NCI-H345 treated with DMSO at 0.1 percent for 48 hours (cell line): ENCODE measurements at regions not wholly inside any gene's neighbourhood (a gene's known extent, or its start where the extent isn't known, plus 50 kb on each side); places are given as distances from the start of the nearest gene placed in this dataset.
"Not testable (repeated sequence)": the region's sequence is repeated elsewhere in the genome, so short reads cannot be mapped to it uniquely, and the experiment has no call there.

Experiments
- DNase-seq: peaks from one replicate; lab custom pipeline; 2025; ENCODE audit not compliant: unreplicated experiment; lab: John Stamatoyannopoulos, UW

DNA sequence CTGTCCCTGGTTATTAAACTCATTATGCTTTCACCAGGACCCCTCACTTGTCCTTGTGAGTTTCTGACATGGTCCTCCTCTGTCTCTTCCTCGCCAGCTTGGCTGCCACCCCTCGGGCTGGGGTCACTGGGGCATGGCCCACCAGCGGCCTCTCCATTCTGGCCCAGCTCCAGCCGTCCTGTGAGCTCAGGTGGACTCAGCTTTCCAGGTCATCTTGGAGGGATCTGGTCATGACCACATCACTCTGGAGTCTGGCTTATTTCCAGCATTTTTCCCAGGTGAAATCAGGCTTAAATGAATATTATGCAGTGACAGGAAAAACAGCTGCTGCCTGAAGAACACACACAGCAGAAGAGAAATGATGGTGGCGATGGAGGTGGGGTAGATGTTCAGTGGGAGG is 224.5 kb downstream of the ADAMTS15 start:
- no peak for DNase-seq

DNA sequence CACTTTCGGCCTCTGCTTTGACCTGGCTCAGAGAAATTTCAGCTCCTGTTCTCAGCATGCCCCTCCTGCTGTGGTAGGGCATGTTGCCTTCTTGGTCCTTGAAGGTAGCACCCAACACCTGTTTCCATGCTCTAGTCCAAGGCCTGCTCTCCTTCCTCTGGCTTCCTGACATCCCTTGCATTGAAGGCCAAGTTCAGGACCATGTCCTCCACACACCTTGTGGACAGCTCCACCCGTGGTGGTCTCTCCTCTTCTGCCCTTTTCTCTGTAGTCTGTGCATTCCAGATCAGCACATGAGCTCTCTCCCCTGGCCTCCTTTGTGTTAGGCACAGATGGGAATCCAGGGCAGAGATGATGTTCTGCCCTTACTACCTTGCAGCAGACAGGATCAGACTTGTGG is 225.3 kb downstream of the ADAMTS15 start:
- no peak for DNase-seq

DNA sequence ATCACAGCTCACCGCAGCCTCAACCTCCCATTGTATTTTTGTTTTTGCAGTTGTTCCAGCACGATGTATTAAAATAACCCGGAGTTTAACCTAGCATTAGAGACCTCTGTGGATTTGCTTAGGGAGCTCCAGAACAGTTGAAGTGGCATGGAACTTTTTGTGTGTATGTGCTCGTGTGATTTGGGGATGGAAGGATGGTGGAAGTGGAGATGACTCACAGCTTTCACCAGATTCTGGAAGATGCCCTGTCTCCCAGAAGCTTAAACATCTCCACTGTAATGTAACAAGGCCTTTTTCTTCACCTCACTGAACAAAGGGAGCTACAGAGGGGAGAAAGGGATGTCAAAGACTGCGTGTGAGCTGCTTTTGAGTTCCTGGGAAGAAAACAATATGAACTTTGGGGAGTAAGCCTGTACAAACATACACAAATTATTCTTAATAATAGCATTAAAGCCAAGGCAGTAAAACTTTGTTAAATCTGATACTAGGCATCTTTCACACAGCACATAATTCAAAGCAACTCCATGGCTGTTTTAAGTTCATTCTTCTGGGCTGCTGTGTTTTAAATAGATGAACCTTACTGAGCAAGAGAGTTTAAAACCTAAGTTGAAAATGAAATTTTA is 226.4 kb downstream of the ADAMTS15 start:
- no peak for DNase-seq

DNA sequence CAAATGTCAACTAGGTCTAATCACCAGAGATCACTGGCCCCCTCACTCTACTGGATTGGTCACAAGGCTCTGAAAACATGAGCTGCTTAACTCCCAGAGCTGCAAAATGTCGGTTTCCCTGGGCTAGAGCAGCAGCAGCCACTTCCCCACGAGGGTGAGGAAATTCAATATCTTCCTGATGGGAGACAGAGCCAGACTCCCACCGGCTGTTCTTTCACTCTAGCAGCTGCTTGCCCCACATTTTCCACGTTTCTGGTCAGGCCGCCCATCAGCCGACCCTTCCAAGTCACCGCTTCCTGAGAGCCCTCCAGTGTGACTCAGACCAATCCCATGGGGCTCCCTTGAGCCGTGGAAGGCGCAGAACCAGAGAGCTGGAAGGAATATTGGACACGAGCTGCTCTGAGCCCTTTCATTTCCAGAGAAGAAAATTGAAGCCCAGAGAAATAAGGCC is 227.0 kb downstream of the ADAMTS15 start:
- DNase-seq = no peak

DNA sequence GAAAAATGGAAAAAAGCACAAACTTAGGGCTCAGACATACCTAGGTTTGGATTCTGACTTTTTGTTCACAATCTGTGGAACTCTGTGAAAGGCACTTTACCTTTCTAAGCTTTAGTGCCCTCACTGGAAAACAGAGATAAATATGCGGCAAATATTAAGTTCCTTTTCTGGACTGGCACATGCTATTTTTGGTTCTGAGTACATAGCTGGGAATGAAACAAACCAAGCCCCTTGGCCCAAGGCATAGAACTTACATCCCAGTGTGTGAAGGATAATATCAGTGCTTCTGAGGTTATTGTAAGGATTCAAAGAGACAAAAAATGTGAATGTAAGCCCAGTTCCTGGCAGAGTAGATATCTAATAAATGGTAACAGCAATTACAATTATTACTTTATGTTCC is 227.5 kb downstream of the ADAMTS15 start:
- no peak for DNase-seq

DNA sequence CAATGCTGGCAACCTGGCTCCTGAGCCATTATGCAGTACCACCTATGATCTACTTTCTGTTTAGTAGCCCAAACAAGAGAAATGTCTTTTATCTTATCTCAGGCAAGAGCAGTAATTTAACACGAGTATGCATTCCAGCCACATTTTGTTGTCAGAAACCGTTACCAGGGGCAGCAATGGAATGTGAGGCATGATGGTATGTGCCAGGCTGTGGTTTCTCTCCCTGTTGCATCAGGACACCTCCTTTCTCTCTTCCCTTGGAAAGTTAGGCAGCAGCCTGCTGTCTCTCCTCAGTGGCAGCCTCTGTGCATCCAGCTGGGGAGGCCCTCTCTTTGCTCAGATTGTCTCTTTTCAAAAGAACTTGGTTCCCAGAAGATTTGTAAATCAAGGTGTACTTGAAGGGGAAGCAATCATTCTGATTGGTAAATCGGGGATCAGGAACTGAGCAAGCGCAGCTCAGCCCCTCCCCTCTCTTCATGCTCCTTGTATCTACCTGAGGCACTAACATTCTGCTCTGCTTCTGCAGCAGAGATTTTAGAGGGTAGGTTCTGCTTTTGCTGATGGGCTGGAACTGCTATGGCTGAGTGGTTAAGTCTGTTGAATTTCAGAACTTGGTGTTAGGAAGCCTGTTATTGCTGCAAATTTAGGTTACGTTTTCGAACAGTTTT is 229.2 kb downstream of the ADAMTS15 start:
- DNase-seq = no peak

DNA sequence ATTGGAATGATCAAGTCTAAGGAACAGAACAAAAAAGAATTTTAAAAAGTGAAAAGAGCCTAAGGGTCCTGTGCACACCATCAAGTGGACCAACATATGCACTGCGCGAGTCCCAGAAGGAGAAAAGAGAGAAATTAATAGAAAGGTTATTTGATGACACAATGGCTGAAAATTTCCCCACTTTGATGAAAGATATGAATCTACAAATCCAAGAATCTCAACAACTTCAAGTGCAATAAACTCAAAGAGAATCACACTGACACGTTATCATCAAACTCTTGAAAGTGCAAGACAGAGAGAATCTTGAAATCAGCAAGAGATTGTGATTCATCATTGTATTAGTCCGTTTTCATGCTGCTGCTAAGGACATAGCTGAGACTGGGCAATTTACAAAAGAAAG is 230.8 kb downstream of the ADAMTS15 start:
- DNase-seq = no peak

DNA sequence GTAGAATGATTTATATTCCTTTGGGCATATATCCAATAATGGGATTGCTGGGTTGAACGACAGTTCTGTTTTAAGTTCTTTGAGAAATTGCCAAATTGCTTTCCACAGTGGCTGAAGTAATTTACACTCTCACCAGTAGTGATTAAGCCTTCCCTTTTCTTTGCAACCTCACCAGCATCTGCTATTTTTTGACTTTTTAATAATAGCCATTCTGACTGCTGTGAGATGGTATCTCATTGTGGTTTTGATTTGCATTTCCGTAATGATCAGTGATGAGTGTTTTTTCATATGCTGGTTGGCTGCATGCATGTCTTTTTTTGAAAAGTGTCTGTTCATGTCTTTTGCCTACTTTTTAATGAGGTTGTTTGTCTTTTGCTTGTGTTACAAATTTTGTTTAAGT is 233.8 kb downstream of the SNX19 start:
- not testable (repeated sequence) for DNase-seq

DNA sequence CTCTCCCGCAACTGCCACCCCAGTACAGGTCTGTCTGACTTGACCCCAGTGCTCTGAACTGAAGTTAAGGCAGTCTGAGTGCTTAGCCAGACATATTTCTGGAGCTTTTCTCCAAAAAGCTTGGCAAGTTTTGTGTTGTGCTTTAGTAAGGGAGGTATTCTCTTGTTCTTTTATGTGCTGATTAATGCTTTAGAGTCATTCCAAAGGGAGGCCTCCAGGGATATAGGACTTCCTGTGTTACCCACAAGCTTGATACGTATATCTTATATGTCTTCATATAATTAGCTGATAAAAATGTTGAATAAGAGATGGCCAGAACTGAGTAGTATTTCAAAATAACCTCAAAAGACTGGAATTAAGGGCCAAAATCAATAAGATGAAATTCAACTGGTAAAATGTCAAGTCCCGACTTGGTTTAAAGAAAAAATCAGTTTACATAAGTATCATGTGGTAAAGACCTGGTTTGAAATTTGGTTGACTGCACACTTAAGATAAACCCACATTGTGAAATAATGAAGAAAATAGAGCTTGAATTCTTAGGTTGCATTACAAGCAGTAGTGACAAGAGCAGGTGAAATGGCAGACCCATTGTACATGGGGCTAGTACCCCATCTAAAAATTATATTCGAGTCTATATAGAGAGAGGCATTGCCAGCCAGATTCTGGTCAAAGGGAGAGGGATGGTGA is 226.9 kb downstream of the SNX19 start:
- DNase-seq = no peak

DNA sequence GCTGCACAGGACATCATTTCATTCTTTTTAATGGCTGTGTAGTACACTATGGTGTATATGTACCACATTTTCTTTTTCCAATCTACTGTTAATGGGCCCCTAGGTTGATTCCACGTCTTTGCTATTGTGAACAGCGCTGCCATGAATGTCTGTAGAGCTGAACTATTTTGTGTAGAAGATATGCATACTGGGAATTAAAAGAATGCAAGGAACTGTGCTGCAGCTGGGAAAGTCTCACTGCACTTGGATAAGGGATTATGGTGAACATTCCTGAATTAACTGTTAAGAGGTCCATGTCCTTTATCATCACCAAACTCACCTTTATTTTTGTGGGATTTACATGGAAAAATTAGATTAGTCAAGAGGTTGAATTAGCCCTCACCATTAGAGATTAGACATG is 224.7 kb downstream of the SNX19 start:
- DNase-seq = no peak

DNA sequence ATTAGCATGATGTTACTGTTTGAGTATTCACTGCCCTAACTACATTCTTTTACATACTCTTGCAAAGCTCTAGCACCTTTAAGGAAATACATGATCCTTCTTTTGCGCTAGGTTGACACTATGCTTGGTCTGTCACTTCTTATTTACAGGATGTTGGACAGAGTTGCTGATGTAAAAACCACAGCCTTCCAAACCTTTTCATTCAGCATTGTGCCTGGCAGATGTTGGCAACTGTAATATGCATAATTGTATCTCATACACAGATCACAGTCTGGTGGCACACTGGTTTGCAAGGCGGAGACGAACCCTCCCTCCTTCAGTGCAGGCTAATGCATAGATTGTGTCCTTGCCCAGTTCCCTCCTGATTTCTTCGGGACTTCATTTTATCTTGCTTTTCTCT is 224.1 kb downstream of the SNX19 start:
- DNase-seq = no peak

DNA sequence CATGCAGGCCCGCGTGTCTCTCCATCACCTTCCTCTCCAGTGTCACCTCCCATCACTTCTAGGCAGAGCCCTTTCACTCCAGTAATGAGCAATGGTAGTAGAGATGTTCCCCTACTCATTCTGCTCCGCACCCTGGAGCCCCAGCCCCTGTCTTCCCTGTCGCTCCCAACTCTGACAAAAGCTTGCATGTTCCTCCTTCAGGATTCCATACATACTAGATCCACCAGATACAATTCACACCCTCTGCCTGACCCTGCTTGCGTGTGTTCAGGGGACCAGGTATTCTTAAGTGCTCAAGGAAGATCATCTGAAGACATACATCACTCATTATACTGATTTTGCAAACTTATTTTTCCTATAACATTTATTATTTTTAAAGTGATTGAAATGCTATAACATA is 222.7 kb downstream of the SNX19 start:
- DNase-seq = no peak

DNA sequence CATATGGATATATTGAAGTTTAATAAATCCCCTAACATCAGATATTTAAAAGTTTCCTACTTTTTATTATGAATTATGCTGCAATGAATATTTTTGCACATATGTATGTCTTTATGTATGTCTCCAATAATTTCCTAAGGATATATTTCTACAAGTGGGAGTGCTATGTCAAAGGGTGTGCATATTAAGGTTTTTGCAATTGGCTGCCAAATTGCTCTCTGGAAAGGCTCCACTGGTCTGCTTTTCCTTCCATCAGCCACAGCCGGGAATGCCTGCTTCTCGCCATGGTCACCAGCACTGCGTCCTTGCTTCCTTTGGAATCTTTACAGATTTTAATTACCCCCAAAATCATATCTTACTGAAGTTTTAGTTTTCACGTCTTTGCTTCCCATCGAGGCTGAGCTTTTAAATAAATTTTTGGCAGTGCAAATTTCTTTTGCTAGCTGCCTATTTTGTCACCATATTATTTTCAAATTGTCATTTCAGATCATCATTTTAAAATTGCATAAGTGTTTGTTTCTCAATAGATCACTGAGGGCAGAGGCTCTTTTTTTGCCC is 221.7 kb downstream of the SNX19 start:
- DNase-seq = no peak

DNA sequence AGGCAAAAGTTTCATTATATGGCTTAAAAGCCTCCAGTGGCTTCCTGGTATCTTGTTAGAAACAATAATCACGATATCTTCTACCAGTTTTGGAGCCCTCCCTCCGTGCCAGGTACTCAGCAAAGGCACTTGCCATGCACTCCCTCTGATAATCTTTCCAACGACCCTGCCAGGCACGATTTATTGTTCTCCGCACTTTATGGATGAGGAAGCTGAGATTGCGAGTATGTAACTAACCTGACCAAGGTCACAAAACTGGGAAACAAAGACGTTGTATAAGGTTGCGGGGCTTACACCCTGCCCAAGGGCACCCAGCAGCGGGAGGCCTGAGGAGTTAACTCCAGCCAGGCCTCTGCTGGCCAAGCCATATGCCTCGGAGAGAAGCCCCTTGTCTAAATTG is 218.1 kb downstream of the SNX19 start:
- DNase-seq = no peak

DNA sequence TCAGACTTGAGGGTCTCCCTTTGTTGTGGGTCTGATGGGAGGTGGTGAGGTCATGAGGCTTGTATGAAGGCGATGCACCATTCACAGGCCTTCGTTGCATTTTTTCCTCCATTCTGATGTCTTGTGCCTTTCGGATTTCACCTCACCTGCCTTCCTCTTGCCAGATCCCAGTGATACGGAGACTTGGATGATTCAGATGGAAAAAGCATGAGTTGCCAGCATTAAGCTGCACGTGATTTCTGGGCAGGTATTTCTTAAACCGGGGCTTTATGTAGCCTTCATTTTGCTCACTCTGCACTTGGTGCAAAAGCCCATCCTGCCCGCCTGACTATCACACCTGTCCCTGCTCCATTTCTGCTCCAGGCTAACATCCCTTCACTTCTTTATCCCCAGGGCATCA is 216.7 kb downstream of the SNX19 start:
- no peak for DNase-seq

DNA sequence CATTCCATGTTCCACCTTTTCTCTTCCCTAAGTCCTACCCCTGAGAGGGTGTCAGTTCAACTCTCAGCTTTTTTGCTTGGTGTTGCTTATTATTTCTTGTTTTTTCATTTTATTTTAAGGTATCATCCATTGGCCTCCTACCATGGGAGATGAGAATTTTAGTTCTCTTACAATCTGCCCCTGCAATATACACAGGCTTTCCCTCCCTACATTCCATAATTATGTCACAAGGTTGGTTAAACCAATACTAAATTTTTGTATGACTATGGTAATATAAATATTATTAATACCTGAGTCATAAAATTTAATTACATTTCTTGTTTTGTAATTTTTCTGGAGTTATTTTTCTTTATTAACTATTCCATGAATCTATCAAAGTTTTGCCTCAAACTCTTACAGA is 216.2 kb downstream of the SNX19 start:
- DNase-seq = no peak

DNA sequence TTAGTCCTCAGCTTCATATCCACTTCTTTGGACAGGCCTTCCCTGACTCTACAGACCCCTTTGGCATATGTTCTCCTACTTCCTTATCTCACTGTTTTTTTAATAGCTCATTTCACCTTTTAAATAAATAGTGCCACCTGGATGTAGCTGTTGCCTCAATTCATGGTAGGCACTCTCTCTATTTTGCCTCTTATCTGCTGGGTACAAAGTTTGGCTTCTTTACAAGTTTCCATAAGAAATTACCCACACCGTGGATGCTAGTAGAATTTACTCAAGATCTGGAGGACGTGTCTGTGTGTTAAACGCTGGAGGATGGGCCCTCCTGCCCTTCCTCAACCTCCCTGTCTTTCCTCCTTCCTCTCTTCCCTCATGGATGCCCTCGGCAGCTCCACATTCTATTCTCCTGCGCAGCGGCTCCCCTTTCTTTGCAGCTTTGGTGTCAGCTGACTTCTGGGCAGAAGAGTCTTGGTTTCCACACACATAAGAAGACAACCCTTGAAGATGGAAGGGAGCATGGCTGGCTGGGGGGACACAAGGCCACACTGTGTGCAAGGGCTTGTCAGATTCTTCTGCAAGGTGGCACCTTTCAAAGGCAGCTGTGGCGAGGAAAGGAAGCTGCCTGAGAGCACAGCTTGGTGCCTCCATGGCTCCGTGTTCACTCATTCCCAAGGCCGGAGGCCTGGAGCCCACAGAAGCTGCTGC is 212.6 kb downstream of the SNX19 start:
- DNase-seq = no peak

DNA sequence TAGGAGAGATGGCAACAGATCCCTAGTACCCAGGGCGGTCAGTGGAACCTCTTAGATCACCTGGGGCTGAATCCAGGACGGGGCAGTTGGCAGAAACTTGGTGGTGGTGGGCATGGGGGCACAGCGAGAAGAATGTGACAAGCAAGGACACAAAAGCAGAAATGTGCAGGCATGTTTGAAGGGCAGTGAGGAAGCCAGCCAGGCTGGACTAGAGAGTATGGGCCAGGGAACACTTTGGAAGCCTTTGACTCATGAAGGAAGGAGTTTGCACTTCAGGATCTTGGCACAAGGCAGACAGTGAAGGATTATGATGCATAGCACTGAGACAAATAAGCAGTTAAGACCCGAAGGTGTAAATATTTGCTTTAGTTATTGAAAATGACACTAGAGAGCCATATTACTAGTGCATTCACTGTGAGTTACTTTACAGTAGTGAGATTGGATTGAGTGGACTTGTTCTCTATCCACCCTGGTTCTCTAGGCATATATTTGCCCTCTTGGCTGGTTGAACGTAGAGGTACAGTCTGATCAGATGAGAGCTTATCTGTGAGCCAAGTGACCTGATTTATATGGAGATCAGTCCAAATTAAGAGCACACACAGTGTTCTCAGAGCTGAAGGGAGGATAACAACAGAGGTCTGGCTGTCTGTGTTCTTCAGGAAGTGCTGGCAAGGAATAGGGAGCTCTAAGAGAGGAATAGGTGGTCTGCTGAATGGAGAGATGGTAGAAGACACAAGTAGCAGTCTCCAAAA is 210.4 kb downstream of the SNX19 start:
- no peak for DNase-seq

DNA sequence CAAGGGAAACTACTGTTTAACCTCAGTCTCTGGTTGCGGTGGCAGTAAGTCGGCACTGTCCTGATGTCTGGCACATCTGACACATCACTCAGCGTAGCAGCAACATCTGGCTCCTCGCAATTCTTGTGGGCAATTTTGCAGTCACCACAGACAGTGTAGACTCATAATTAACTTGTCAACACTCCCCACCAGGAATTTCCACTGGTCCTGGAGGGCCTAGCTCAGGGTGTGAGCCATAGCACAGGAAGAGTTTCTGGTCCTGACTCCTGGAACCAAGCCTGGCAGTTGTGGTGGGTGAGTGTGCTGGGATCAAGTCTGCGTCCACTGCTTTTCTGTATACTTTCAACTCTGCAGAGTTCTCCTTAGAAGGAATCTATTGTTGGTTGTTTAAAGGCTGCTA is 209.7 kb downstream of the SNX19 start:
- no peak for DNase-seq

DNA sequence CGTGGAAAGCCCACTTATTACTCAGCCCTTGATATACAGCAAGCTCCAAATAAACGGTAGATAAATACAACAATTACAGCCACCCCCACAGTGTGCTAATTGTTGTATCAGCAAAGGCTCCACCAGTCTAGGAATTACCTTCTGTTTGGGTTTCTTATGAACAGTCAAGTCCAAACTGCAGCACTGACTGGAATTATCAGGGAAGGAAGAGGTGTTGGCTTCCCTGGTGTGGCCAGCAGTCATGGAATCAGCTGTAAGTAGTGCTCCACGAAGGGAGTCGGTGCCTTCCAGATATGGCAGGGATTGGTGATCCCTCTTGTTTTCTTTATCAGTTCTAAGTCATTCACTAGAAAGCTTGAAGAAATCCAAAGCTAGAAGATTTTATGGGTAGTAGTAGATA is 209.1 kb downstream of the SNX19 start:
- DNase-seq = no peak

DNA sequence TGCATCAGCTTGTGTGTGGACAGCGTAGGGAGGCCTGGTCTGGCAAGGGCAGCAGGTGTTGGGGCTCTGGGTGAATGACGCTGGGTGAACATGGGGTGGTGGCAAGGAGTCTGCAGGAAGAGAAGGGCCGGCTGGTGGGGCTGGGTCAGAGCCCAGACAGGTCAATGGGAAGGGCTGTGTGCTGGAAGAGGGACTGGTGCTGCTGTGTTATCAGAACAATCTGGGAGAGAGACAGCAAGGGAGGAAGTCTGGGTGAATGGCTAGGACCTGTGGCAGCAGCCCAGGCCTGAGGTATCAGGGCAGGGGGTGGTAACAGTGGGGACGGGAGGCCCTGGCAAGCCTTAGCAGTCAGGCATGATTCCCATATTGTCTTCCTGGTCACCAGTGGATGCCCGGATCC is 206.7 kb downstream of the SNX19 start:
- DNase-seq = no peak
